LNCAP (cell line): ENCODE measurements at regions not wholly inside any gene's neighbourhood (a gene's known extent, or its start where the extent isn't known, plus 50 kb on each side); places are given as distances from the start of the nearest gene placed in this dataset.

ENCODE experiments used
- CTCF ChIP-seq: fragments of 450-650 bp; IDR thresholded peaks from 2 replicates; pipeline ENCODE4 v1.5.1; 2017; ENCODE audit warnings: mild to moderate bottlenecking

GRCh38 chr10:125248489-125248888 is 88.1 kb upstream of the CTBP2 start:
- no peak for TF ChIP-seq CTCF

- no peak for TF ChIP-seq CTCF
These were observed 87.2 kb upstream of the CTBP2 start for GRCh38 chr10:125247576-125247975.

- TF ChIP-seq CTCF = no peak
These were observed 83.3 kb upstream of the CTBP2 start for GRCh38 chr10:125243532-125244253.

- no peak for TF ChIP-seq CTCF
These were observed 78.3 kb upstream of the CTBP2 start for GRCh38 chr10:125238682-125239081.

GRCh38 chr10:125236091-125236490 is 75.7 kb upstream of the CTBP2 start:
- no peak for TF ChIP-seq CTCF

- no peak for TF ChIP-seq CTCF
These were observed 75.0 kb upstream of the CTBP2 start for GRCh38 chr10:125235093-125236069.

GRCh38 chr10:125233726-125234125 is 73.4 kb upstream of the CTBP2 start:
- TF ChIP-seq CTCF = no peak
